ENCODE measurements at regions not wholly inside any gene's neighbourhood (a gene's known extent, or its start where the extent isn't known, plus 50 kb on each side); places are given as distances from the start of the nearest gene placed in this dataset.
"Not testable (repeated sequence)": the region's sequence is repeated elsewhere in the genome, so short reads cannot be mapped to it uniquely, and the experiment has no call there.

DNA sequence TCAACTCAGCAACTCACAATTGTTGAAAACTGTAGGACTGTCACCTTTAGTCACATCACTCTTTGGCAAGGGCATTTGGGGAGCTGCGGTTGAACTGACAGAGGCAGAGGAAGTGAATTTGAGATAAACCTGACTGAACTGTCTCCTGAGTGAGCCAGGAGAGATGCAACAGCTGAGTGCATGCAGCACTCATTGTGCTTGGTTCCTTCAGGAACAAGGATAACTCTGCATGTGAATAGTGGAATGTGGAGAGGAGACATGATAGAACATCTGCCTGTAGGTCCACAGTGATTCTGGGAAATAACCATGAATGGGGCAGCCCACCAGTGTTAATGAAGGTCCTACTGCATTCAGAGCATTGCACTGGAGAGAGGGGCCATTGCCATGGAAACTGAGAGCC is 494.7 kb downstream of the STK39 start:
- H3K4me3 ChIP-seq (ENCODE audit: low read depth, low read length), result no peak overlapping the region
- TF ChIP-seq, protein P1, sequence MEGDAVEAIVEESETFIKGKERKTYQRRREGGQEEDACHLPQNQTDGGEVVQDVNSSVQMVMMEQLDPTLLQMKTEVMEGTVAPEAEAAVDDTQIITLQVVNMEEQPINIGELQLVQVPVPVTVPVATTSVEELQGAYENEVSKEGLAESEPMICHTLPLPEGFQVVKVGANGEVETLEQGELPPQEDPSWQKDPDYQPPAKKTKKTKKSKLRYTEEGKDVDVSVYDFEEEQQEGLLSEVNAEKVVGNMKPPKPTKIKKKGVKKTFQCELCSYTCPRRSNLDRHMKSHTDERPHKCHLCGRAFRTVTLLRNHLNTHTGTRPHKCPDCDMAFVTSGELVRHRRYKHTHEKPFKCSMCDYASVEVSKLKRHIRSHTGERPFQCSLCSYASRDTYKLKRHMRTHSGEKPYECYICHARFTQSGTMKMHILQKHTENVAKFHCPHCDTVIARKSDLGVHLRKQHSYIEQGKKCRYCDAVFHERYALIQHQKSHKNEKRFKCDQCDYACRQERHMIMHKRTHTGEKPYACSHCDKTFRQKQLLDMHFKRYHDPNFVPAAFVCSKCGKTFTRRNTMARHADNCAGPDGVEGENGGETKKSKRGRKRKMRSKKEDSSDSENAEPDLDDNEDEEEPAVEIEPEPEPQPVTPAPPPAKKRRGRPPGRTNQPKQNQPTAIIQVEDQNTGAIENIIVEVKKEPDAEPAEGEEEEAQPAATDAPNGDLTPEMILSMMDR (IDR thresholded peaks at IDR 0.05; ENCODE audit: low read depth, low read length), result no peak

DNA sequence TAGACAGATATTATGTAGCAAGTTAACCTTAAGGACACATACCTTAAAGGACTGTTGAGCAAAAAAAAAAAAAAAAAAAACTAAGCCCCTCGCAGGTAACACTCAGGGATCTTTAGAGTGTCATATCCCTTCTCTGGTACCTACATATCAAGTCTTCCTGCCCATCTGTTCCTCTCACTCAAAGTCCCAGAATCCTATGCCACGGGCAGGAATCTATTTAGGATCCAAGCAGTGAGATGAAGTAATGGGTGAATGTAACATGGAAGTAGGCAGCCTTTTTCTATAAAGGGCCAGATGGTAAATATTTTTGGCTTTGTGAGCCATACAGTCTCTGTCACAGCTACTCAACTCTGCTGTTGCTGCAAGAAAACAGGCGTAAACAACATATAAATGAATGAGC is 496.7 kb downstream of the STK39 start:
- TF ChIP-seq, protein P1 (IDR thresholded peaks at IDR 0.05; ENCODE audit: low read depth, low read length), result no peak
- H3K4me3 ChIP-seq (ENCODE audit: low read depth, low read length), result no peak overlapping the region

DNA sequence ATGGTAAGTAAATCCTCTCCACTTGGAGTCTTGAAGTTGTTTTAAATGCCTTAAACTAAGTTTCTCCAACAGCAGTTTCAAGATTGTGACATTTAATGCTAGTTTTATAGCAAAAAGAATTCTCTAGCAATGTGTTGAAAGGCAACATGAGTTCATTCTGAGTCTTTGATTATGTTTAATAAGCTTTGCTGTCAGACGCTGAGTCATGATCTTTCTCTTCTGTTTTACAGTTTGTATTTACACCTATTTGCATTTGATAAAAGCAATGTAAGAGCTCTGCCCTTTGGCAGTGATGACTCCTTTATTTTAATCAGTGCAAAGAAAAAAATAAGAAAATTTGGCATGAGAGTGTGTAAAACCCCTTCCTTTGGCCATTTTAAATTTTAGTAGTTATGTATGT is 497.7 kb downstream of the STK39 start:
- TF ChIP-seq, protein P1 (IDR thresholded peaks at IDR 0.05; ENCODE audit: low read depth, low read length), result no peak
- no peak overlapping the region for H3K4me3 ChIP-seq (ENCODE audit: low read depth, low read length)

DNA sequence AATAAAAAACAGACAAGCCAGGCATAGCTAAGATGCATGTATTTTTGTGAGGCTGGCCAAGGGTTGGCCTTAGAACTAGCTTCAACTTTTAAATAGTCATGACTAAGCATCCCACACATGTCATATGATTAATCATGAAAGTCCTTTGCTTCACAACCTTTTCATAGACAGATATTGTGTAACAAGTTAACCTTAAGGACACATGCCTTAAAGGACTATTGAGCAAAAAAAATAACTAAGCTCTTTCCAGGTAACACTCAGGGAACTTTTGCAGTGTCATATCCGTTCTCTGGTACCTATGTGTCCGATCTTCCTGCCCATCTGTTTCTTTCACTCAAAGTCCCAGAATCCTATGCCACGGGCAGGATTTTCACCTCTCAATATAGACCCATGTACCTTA is 498.4 kb downstream of the STK39 start:
- no peak overlapping the region for H3K4me3 ChIP-seq (ENCODE audit: low read depth, low read length)
- TF ChIP-seq, protein P1 (IDR thresholded peaks at IDR 0.05; ENCODE audit: low read depth, low read length), result no peak

DNA sequence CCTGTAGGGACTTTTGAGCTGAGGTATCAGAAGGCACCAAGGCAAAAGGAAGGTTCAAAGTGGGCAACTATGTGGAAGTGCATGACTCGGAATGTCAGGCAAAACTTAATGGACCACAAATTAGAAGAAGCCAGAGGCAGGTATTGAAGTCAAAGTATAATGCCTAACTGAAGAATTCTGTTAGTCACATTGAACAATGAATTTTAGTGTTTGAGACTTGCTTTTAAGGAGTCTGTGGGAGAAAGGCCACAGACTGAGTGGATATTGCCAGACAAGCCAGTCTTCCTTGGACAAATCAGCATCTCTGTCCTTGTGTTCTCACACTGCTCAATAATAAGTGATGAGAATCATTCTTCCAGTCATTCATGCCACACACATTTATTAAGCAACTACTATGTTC is 498.9 kb downstream of the STK39 start:
- no peak overlapping the region for H3K4me3 ChIP-seq (ENCODE audit: low read depth, low read length)
- TF ChIP-seq, protein P1 (IDR thresholded peaks at IDR 0.05; ENCODE audit: low read depth, low read length), result no peak

DNA sequence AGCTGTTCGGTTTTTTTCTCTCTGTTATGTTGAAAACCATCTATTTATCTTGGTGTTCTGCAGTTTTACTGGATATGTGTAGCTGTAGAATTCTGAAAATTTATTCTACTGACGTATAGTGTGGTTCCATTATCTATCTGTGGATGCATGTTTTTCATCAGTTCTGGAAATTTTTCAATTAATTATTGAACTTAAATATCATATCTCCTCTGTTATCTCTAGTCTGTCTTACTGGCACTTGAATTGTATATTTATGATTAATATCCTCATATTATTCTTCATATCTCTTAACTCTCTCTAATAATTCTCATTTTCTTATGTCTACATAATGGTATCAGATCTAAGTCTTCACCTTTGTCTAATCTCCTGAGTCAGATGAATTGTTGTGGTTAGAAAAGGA is 501.7 kb downstream of the STK39 start:
- no peak overlapping the region for H3K4me3 ChIP-seq (ENCODE audit: low read depth, low read length)
- TF ChIP-seq, protein P1 (IDR thresholded peaks at IDR 0.05; ENCODE audit: low read depth, low read length), result no peak

DNA sequence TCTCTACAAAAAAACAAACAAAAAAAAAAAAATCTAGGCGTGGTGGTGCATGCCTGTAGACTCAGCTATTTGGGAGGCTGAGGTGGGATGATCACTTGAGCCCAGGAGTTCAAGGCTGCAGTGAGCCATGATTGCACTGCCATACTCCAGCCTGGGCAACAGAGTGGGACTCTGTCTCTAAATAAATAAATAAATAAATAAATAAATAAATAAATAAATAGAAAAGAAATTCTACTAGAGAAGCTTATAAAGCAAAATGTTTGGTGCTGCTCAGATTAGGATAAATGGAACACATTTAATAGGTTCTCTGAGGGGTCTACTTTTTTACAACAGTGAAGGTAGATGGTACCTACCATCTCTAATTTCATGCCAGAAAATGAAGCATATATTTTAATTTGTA is 507.5 kb downstream of the STK39 start:
- H3K4me3 ChIP-seq (ENCODE audit: low read depth, low read length), result not testable (repeated sequence)

DNA sequence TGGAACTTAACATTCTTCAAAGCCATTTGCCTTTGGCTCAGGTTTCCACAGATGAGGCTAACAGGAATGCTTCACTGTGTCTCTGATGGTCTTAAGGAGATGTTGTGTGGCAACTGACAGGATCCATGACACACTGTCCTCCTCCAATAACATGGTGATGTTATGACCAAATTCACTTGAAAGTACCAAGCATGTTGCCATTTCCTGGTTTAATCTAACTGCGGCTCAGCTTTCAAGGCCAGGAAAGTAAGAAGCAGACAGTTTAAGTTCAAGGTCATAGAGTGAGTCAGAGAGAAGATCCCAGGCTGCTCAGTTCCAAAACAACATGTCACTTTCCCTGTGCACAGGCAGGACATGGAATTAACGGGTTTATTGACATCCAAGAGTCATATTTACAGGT is 513.6 kb downstream of the STK39 start:
- TF ChIP-seq, protein P1 (IDR thresholded peaks at IDR 0.05; ENCODE audit: low read depth, low read length), result no peak
- no peak overlapping the region for H3K4me3 ChIP-seq (ENCODE audit: low read depth, low read length)

Measured in WI38 (cell line).